H4 (cell line): ENCODE measurements at regions not wholly inside any gene's neighbourhood (a gene's known extent, or its start where the extent isn't known, plus 50 kb on each side); places are given as distances from the start of the nearest gene placed in this dataset.

Source experiments
- DNase-seq: peaks from one replicate; pipeline ENCODE4 v3.0.0-alpha.2; 2015; ENCODE audit warnings: low spot score

DNA sequence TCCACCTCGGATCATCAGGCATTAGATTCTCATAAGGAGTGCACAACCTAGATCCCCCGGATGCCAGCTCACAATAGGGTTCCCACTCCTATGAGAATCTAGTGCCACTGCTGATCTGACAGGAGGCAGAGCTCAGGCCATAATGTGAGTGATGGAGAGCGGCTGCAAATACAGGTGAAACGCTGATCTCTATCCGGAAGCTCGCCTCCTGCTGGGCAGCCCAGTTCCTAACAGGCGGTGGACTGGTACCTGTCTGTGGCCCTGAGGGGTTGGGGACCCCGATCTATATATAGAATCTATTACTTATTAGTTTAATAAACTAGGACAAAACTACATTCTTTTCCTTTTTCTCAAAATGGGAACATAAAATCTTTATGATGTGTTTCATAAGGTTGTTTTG is 741.9 kb downstream of the RFPL4B start:
- DNase-seq: no peak

DNA sequence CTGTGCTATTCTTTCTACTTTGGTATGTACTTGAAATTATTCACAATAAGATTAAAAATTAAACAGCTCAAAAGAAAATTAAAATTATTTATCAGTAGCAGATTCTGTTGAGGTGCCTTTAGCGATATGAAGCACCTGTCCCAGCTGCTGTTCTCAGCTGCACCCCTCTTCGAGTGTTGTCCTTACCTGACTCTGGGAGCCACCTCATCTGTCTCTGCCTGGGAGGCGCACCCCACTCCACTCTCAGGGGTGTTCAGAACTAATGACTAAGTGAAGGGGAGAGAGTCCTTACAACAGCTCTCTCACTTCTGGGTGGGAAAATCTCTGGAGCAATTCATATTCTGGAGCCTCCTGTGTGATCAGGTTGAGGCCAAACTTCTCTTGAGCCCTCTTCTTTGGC is 745.7 kb downstream of the RFPL4B start:
- no peak for DNase-seq

DNA sequence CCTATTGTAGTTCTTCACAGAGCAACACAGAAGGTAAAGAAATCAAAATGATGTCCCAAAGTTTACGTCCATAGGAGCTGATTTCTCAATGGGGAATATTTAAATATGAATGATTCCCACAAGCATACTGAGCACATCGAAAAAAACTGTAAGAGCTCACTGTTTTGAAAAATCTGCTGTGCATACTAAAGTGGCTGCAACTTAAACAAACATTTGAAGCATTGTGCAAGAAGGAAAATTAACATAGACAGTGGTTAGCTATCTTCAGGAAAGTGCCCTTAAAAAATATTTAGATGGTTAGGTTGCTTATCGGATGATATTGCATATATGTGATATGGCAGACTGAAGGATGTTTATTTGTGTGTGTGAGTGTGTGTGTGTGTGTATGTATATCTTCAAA is 747.6 kb downstream of the RFPL4B start:
- DNase-seq: no peak

DNA sequence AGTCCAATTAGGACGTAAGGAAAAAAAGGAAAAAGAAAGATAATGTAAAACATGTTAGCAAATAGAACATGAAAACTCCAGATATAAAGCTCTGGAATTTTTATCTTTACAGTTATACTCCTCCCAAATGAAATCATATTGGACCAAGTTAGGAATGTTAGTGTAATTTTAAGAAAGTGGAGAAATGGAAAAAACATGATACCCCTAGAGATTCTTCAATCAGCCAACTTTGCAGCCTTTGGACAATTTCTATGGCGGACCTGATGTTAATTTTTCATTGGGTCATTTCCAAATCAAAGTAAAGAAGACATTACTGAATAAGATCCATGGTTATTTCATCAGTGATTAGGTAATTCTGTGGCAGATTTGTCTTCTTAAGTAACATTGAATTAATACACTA is 748.7 kb downstream of the RFPL4B start:
- no peak for DNase-seq

DNA sequence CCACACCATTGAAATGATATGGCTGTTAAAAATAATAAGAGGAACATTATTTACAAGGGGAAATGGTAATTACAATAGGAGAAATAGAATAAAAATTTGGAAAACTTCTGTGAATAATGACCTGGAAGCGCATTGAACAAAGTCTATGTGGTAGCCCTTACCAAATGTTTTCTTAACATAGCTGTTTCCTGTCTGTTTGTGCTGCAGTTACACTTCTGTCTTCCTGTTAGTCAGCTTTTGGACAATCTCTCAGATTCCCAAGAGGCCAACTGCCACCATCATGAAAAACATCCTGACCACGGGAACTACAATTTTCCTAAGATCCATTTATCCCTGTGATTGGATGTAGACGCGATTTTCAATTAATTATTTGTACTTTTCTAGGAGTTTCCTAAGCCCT is 754.4 kb upstream of the MARCKS start:
- DNase-seq: peak; percentile 10

DNA sequence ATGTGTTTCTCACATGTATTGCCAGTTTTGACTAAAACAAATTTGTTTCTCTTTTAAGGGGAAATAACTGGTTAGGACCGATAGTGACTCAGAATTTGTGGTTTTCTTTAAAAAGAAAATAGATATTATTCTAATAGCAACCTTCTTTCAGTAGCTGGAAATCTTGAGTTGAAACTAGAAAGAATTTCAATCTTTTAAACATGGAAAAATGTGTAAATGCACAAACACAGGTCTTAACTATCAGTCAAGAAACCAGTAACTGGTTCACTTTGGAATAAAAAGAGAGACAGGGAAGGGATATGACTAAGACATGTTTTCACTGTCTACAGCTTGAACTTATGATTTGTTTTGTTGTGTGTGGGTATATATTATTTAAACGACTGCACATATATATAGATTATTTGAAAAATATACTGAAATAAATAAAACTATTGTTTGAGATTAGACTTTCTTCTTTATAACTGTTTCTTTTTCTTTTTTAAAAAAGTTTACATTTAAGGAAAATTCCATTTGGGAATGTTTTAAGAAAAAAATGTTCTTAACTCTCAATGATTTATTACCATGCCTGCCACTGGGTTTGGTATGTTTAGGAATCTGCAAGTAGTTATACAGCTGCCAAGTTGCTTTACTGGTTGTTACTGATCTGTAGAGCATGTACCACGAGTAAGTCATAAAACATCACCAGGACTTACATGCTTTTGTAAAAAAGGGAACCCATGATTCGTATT is 753.3 kb upstream of the MARCKS start:
- DNase-seq: peak; percentile 16

DNA sequence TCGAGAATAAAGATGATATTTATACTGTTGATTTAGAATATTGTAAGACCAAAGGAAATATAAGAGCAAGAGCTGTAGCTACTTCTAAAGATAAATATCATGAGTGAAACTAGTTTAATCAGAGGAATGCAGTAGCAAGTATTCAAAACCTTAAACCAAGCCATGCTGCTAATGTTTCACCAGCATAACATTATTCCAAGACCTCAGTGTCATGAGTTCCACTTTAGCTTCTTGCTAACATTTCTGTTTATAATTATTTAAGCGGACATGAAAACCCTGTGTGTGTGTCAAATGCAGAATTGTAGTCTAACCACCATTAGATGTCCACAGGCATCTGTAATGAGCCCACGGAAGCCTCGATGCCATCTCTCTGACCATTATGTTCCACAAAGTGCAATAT is 752.6 kb upstream of the MARCKS start:
- DNase-seq: no peak

DNA sequence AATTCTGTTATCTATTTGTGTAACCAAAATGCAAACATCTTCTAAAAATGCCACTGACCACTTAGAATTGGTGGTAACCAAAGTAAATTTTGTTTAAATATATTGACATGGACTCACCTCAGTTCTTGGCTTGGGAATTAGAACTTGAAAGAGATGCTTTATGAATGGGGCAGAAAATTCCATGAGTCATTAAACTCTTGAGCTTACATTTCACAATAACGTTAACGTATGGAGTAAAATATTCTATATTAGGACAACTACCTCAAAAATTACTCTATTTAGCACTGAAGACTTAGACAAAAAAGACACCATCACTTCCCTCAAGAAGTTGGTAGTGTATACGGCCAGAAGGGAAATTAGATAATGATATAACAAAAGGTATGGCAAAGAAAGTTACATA is 752.2 kb upstream of the MARCKS start:
- no peak for DNase-seq

DNA sequence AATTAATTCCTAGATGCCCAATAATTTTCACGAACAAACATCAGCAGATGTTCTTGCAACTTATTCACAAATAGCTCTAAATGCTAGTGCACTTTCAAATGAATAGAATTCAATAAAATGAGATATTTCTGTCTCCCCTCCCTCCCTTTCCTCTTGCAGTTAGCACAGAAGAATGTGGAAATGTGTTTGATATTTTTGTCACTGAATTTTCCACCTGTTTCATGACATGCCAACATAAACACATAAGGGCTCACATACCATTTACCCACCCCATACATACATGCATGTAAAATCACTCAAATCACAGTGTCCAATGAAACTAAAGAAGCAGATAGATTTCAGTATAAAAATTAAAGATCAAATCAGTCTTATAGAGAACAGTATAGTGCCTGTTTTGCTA is 746.9 kb upstream of the MARCKS start:
- no peak for DNase-seq

DNA sequence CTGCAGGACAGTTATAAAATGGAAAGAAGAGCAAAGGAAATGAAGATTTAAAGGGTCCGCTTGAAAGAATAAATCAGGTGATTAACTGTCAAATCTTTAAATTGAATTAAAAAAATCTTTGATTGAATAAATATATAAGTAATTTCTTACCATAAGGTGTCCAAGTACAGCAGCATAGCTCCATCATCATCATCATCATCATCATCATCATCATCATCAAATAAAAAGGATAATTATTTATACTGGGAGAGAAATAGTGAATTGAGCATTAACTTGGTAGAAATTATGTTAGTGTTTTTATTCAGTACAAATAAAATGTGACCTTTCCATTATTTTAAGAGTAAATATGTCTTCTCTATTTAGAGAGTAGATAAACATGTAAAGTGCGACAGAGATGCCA is 745.6 kb upstream of the MARCKS start:
- no peak for DNase-seq

DNA sequence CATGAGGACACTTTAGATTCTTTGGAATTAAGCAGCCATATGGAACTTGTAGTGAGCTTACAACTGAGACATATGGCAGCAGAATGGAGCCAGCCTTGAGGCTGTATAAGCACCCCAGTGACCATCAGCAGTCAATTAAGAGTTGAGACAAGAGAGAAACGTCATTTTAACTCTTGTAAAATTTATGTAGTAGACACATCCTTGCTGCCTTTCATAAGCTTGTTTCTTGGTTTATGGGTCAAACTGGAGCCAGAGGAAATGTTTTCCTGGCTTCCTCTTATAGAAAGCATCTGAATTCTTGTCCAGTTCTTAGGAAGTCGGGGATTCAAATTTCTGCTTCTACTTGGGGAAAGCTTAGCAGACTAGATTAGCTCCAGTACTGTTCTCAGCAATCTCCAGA is 745.1 kb upstream of the MARCKS start:
- DNase-seq: no peak

DNA sequence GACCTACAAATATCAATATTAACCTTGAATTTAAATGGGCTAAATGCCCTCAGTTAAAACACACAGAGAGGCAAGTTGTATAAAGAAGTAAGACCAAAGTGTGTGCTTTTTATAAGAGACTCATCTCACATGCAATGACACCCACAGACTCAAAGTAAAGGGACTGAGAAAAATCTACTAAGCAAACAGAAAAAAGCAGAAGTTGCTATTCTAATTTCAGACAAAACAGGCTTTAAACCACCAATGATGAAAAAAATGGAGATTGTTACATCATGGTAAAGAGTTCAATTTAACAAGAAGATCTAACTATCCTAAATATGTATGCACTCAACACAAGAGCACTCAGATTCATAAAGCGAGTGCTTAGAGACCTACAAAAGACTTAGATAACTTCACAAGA is 741.9 kb upstream of the MARCKS start:
- DNase-seq: no peak

DNA sequence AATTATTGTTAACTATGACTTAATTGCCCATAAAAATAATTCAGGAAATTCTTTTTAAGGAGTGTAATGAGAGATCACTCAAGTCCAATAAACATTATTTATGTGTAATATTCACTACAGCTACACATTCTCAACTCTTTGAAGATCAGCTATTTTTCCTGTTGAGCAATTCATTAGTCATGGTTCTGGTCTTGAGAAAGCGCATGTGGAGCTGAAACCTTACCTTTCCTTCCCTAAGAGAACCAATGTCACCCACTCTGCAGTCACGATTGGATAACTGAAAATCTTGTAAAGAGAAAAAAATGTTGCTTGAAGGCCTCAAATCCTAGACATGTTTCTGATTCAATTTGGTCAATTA is 736.9 kb upstream of the MARCKS start:
- DNase-seq: peak; percentile 89

DNA sequence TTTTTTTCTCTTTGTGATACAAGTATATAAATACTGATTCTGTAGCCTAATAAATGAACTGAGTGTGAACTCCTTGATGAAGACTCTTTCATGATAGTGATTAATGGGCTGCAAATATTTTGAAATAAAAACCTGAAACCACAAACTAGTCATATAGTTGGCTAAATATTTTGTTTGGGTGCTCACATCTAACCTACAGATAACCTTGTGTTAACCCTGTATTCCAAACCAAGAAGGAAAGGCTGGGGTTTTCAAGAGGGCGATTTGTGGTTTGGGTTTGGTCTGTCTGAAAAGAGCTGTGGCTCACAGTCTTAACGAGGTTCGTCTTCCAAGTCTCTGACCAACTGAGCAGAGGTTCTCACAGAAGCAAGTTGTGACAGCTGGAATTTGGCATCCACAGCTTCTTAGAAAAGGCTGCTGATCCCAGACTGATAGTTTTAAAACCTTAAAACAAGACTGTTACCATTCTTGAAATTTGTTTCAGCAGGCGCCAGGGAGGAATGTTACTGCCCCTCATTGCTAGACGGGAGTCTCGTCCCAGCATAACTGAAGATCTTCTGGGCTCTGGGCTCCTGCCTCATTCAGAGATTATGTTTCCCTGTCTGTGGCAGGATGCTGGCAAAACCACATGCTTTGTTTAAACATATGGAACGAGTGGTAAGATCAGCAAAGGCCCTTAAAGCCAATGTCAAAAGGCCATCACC is 736.4 kb upstream of the MARCKS start:
- peak; percentile 89 for DNase-seq

DNA sequence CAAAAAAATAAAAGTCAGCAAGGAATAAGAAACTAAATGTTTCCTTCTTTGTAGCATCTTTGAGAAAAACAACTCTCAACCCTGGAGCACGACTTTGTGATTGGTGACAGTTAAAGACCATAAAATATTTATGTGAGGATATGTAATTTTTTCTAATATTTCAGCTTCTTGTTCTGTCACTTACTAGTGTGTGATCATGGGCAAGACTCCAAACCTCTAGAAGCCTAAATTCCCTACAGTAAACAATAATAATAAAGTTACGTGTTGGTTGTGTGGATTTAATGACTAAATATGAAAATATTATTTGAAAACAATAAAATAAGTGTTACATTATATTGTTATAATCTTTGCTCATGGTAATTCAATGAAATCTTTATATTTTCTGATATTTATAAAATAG is 735.6 kb upstream of the MARCKS start:
- no peak for DNase-seq

DNA sequence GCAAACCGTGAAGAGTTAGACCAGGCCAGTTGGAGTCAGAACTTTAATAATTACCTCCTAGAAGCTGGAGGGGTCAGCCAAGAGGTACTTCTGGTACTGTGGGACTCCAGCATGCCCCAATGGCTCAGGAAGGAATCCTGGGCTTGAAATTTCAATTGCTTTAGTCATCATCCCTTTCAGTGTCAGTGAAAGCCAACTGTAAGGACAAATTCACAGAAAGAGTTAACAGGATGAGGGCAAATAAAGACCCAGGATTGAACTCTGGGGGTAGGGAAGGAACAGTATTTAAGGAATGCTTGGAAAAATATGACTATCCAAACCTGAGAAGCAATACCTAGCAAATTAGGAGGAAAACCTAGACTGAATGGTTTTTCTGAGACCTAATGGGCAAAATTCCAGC is 735.1 kb upstream of the MARCKS start:
- peak; percentile 87 for DNase-seq

DNA sequence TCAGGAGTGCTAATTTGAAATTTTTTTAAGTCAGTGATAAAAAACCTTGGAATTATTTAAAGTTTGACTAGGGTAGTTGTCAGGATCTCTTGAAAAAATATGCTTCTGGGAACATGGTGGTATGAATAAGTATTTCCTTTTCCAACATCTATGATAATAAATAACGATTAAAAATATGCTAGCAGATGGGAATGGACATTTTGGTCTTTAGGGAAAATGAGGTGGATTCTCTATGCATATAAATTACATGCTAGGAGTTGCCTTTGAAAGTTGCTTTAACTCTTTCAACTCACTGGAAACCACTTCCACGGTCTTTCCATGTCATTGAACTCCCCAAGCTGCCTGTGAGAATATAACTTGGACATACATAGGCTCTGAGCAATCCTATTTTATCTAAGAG is 731.5 kb upstream of the MARCKS start:
- no peak for DNase-seq

DNA sequence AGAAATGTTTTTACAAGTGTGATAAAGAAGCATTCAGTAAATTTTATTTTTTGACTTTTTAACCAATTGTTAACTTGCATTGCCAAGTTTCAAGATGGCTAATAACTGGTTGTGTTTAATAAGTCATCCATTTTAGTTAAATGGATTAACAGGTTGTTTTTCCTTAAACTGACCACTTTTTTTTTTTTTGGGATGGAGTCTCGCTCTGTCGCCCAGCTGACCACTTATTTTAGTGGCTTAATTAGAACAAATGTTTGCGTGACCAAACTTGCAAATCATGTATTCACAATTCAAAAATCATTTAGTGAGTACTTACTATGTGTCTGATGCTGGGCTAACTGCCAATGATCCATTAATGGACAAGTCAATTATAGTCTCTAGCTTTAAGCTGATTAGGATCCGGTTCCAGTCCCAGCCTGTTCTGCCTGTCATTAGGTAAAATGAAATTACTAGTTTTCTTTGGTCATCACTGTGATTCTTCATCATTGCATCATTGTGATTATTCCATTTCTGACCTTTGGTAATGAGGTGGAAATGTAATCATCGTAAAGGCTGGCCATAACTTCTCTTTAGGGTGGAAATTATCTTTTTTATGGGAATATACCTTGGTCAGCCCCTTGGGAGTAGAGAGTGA is 729.2 kb upstream of the MARCKS start:
- no peak for DNase-seq

DNA sequence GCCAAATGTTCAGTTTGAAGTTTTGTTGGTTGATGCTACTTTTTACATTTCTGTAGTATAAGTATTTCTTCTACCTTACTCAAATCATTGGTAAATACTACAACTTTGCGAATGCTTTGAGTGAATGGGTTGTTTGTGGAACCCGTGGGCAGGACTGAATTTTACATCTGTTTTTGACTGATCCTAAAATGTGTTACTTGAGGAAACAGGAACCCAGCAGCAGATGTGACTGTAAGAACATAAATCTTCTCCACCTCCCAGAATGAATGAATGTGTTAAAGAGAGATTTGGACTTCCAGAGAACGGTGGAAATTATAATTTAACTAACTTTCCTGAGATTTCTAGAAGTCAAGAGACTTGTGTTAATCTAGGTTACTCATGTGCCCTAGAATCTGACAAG is 728.5 kb upstream of the MARCKS start:
- DNase-seq: no peak

DNA sequence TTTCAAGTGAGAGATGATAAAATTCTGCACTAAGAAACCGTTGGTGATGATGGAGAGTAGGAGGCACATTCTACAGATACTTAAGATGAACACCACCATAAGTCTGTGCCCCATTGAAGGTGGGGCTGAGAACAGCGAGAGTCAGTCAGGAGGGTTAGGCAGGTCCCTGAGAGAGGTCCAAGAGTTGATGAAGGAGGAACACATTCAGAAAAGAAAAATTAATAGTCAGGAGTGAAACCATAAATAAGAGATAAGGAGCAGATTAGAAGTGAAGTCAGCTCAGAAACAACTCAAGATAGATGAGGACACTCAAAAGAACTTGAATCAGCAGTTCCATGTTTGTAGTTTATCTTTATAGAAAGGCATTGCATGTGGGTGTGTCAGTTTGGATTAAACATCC is 727.2 kb upstream of the MARCKS start:
- DNase-seq: no peak

DNA sequence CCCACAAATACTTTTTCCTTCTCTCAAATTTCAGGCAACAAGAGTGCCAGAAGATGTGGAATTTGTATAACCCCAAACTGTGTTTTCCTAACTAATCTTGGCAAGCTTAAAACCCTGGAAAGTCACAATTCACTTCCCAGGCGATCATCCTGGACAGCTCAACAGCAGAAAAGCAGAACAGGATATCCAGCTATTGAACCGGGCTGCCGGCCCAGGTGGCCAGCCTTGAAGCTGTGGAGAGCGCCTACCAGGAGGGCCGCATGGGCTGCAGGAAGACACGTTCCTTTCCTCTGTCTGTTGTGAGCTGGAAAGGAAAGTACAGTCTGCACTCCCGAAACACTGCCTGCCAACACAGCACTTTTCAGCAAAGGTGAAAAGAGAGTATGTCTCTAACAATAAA is 719.7 kb upstream of the MARCKS start:
- no peak for DNase-seq

DNA sequence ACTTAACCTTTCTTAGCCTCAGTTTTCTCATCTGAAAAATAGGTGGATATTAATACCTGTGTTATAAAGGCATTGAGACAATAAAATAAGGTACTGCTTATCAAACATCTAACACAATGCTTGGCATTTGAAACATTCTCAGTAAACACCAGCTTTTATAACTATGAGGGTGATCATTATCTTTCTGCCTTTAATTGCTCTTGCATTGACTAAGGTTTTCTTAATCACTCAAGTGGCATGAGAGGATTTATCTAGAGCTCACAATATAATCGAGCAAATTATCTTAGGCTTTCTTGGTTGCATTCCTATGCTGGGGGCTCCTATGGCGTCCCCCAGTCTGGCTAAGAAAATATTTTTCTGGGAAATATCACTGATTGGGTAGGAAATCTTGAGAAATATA is 716.4 kb upstream of the MARCKS start:
- no peak for DNase-seq

DNA sequence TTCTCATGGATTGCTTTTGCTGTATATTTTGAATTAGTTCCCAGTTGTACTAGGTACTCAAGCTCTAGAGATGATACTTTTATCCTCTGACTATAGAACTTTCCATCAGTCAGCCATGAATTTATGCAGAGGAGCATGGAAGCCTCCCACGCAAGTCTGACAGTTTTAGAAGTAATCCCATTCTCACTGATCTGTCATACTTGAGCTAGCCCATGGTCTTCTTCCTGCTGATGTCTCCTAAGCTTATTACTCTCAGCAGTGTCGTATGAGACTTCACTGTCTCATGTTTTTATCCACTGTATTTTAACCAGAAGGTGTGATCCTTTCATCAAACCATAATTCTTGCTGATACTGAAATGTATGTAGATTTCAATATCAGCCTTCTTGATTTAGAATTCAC is 715.2 kb upstream of the MARCKS start:
- no peak for DNase-seq
